HL-60 (cell line): ENCODE measurements at regions not wholly inside any gene's neighbourhood (a gene's known extent, or its start where the extent isn't known, plus 50 kb on each side); places are given as distances from the start of the nearest gene placed in this dataset.

Experiments used
- DNase-seq, 2 experiments: peaks; one replicate each; pipeline ENCODE4 v3.0.0-alpha.2; 2010 to 2020; ENCODE audit warnings: low read depth in 1 of 2, low spot score in 1 of 2
- H3K27ac ChIP-seq: fragments of 250-450 bp; sonication (Bioruptor Pico); replicated peaks from 2 replicates; pipeline ENCODE4 v1.5.1; 2020; ENCODE audit warnings: mild to moderate bottlenecking, moderate library complexity
- H3K27me3 ChIP-seq: fragments of 250-450 bp; sonication (Bioruptor Pico); 2 replicates; pipeline ENCODE4 v1.5.1; 2021; ENCODE audit warnings: mild to moderate bottlenecking, moderate library complexity; ENCODE audit not compliant: insufficient read depth, poor library complexity, severe bottlenecking
- H3K4me3 ChIP-seq: replicated peaks from 2 replicates; pipeline ENCODE4 v1.5.1; 2011; ENCODE audit warnings: mild to moderate bottlenecking, control low read depth, low read length; ENCODE audit not compliant: insufficient read depth
- CTCF ChIP-seq: IDR thresholded peaks from one replicate; pipeline ENCODE4 v1.5.1; 2011; ENCODE audit warnings: low read length, control low read depth, inconsistent platforms; ENCODE audit not compliant: insufficient read depth
- GABPA ChIP-seq: IDR thresholded peaks from 2 replicates; pipeline ENCODE4 v1.6.1; 2012; ENCODE audit warnings: low read depth
- POLR2AphosphoS5 ChIP-seq: IDR thresholded peaks from 2 replicates; pipeline ENCODE4 v1.6.1; 2012; ENCODE audit warnings: low read depth
- REST ChIP-seq: IDR thresholded peaks from 2 replicates; pipeline ENCODE4 v1.6.1; 2012; ENCODE audit warnings: low read depth; ENCODE audit not compliant: insufficient replicate concordance
- SPI1 ChIP-seq: IDR thresholded peaks from 2 replicates; pipeline ENCODE4 v1.6.1; 2012; ENCODE audit warnings: low read depth, mild to moderate bottlenecking, borderline replicate concordance

GRCh38 chr12:78559886-78560285 is 304.7 kb upstream of the SYT1 start:
- Histone ChIP-seq H3K27ac (no peak overlapping the region), H3K27me3 (no peaks in the 10 kb centered on the region), H3K4me3 (no peak overlapping the region)
- DNase-seq, result no peak
- no peak for TF ChIP-seq SPI1
- no peak for TF ChIP-seq POLR2AphosphoS5
- TF ChIP-seq GABPA, result no peak
- no peak for TF ChIP-seq CTCF
- no peak for TF ChIP-seq REST

- no peak for DNase-seq
- H3K27me3 ChIP-seq, result no peaks in the 10 kb centered on the region
- no peak overlapping the region for H3K4me3 ChIP-seq
- TF ChIP-seq SPI1 (no peak), REST (no peak), GABPA (no peak), POLR2AphosphoS5 (no peak)
- no peak overlapping the region for H3K27ac ChIP-seq
These were observed 303.9 kb upstream of the SYT1 start for GRCh38 chr12:78560633-78561032.

GRCh38 chr12:78562368-78563205 is 302.0 kb upstream of the SYT1 start:
- DNase-seq, result no peak
- Histone ChIP-seq H3K4me3 (no peak overlapping the region), H3K27me3 (no peaks in the 10 kb centered on the region), H3K27ac (no peak overlapping the region)
- TF ChIP-seq POLR2AphosphoS5, result no peak
- no peak for TF ChIP-seq CTCF
- TF ChIP-seq GABPA, result no peak
- no peak for TF ChIP-seq SPI1
- TF ChIP-seq REST, result no peak
